Esophagus (tissue), 2 donors: ENCODE measurements at regions not wholly inside any gene's neighbourhood (a gene's known extent, or its start where the extent isn't known, plus 50 kb on each side); places are given as distances from the start of the nearest gene placed in this dataset.

Experiments
- H3K27ac ChIP-seq, 2 donors: one replicate each; pipeline ENCODE4 v1.5.1; 2013; ENCODE audit warnings: low read depth in 2 of 2, mild to moderate bottlenecking in 2 of 2, inconsistent platforms in 1 of 2, low read length in 1 of 2, moderate library complexity in 1 of 2
- H3K27me3 ChIP-seq, 2 donors: one replicate each; pipeline ENCODE4 v1.6.1; 2013; ENCODE audit warnings: low read length in 2 of 2, control low read depth in 1 of 2, mild to moderate bottlenecking in 1 of 2; ENCODE audit not compliant: insufficient read depth in 2 of 2, control insufficient read depth in 1 of 2
- H3K36me3 ChIP-seq, 2 donors: one replicate each; pipeline ENCODE4 v1.6.1; 2013; ENCODE audit warnings: low read length in 1 of 2; ENCODE audit not compliant: control insufficient read depth in 2 of 2, insufficient read depth in 2 of 2
- H3K4me1 ChIP-seq, 2 donors: one replicate each; pipeline ENCODE4 v1.6.1; 2013; ENCODE audit warnings: low read length in 1 of 2; ENCODE audit not compliant: control insufficient read depth in 2 of 2, insufficient read depth in 2 of 2
- H3K4me3 ChIP-seq, 2 donors: one replicate each; pipeline ENCODE4 v1.5.1; 2013; ENCODE audit warnings: low read length in 2 of 2, mild to moderate bottlenecking in 2 of 2, low read depth in 1 of 2, moderate library complexity in 1 of 2
- H3K9me3 ChIP-seq, 2 donors: one replicate each; pipeline ENCODE4 v1.6.1; 2013; ENCODE audit warnings: mild to moderate bottlenecking in 2 of 2, low read depth in 1 of 2, low read length in 1 of 2, moderate library complexity in 1 of 2; ENCODE audit not compliant: control insufficient read depth in 2 of 2, insufficient read depth in 1 of 2
- WGBS, 2 donors: extraction: QIAGEN DNeasy Blood & Tissue Kit; methylation state at CpG; one replicate each; pipeline ENCODE4 v1.1.7; 2013; 5-methylcytosine and 5-hydroxymethylcytosine counted together
- donor health status: healthy with polysubstance abuse.
- donor health status: Bipolar disorder and iron deficiency.

- Histone ChIP-seq H3K36me3 (no peaks in the 10 kb centered on the region), H3K9me3 (no peaks in the 10 kb centered on the region), H3K27me3 (no peaks in the 10 kb centered on the region), H3K4me1 (no peaks in the 10 kb centered on the region), H3K4me3 (peak overlapping the region; percentile 41 to 43), H3K27ac (peak overlapping the region; percentile 96 to 97)
- WGBS, 2 donors, result 2 to 5% methylated on average over 29 to 30 of the region's 30 CpGs
Measured at GRCh38 chr15:92808598-92809063, 91.5 kb upstream of the CHD2 start.

- H3K4me1 ChIP-seq, result no peaks in the 10 kb centered on the region
- no peaks in the 10 kb centered on the region for H3K36me3 ChIP-seq
Measured at GRCh38 chr15:92809064-92809879, 90.9 kb upstream of the CHD2 start.

GRCh38 chr15:92809880-92810361 is 90.2 kb upstream of the CHD2 start:
- Histone ChIP-seq H3K4me1 (no peaks in the 10 kb centered on the region), H3K27ac (peak overlapping the region; percentile 96 to 97), H3K9me3 (no peaks in the 10 kb centered on the region), H3K4me3 (peak overlapping the region; percentile 52 to 72), H3K27me3 (no peaks in the 10 kb centered on the region), H3K36me3 (no peaks in the 10 kb centered on the region)
- WGBS, 2 donors, result 7 to 9% methylated on average over 12 of the region's 12 CpGs

More at GRCh38 chr15:92809064-92809879, 90.9 kb upstream of the CHD2 start:
- Histone ChIP-seq H3K4me3 (peak overlapping the region; percentile 52 to 72), H3K9me3 (no peaks in the 10 kb centered on the region), H3K27ac (peak overlapping the region; percentile 96 to 97), H3K27me3 (no peaks in the 10 kb centered on the region)
- WGBS, 2 donors, result 1% methylated on average over 66 to 80 of the region's 80 CpGs

GRCh38 chr15:92810418-92811138 is 89.5 kb upstream of the CHD2 start:
- H3K36me3 ChIP-seq, result no peaks in the 10 kb centered on the region
- H3K4me3 ChIP-seq, result peak overlapping the region in 1 of 2 donors; percentile 52
- no peaks in the 10 kb centered on the region for H3K27me3 ChIP-seq
- no peaks in the 10 kb centered on the region for H3K9me3 ChIP-seq
- 9 to 11% methylated on average over 10 of the region's 10 CpGs for WGBS, 2 donors
- peak overlapping the region; percentile 89 to 96 for H3K27ac ChIP-seq
- no peaks in the 10 kb centered on the region for H3K4me1 ChIP-seq

- Histone ChIP-seq H3K36me3 (no peaks in the 10 kb centered on the region), H3K27ac (peak overlapping the region; percentile 89 to 96), H3K4me3 (peak overlapping the region in 1 of 2 donors; percentile 52), H3K27me3 (no peaks in the 10 kb centered on the region), H3K4me1 (no peaks in the 10 kb centered on the region), H3K9me3 (no peaks in the 10 kb centered on the region)
- 31 to 35% methylated on average over 6 of the region's 6 CpGs for WGBS, 2 donors
Measured at GRCh38 chr15:92811148-92811913, 88.8 kb upstream of the CHD2 start.

- Histone ChIP-seq H3K9me3 (no peaks in the 10 kb centered on the region), H3K27me3 (no peaks in the 10 kb centered on the region), H3K4me1 (no peaks in the 10 kb centered on the region), H3K4me3 (peak overlapping the region in 1 of 2 donors; percentile 14), H3K36me3 (no peaks in the 10 kb centered on the region), H3K27ac (peak overlapping the region; percentile 49 to 69)
- 45 to 53% methylated on average over 12 of the region's 12 CpGs for WGBS, 2 donors
Measured at GRCh38 chr15:92812271-92812670, 87.9 kb upstream of the CHD2 start.

- no peaks in the 10 kb centered on the region for H3K27me3 ChIP-seq
- H3K36me3 ChIP-seq, result no peaks in the 10 kb centered on the region
- whole genome bisulfite sequencing, 2 donors, result 70 to 81% methylated on average over 4 of the region's 4 CpGs
- no peak overlapping the region for H3K4me3 ChIP-seq
- H3K27ac ChIP-seq, result no peak overlapping the region
- no peaks in the 10 kb centered on the region for H3K4me1 ChIP-seq
- H3K9me3 ChIP-seq, result no peaks in the 10 kb centered on the region
Measured at GRCh38 chr15:92813485-92813884, 86.6 kb upstream of the CHD2 start.

GRCh38 chr15:92817339-92817886 is 82.7 kb upstream of the CHD2 start:
- Histone ChIP-seq H3K27me3 (no peaks in the 10 kb centered on the region), H3K4me3 (no peak overlapping the region), H3K27ac (no peak overlapping the region), H3K36me3 (no peaks in the 10 kb centered on the region), H3K4me1 (no peaks in the 10 kb centered on the region), H3K9me3 (no peaks in the 10 kb centered on the region)
- 50 to 53% methylated on average over 6 to 7 of the region's 7 CpGs for WGBS, 2 donors
